ENCODE measurements at regions not wholly inside any gene's neighbourhood (a gene's known extent, or its start where the extent isn't known, plus 50 kb on each side); places are given as distances from the start of the nearest gene placed in this dataset.

- Histone ChIP-seq H3K4me3 (ENCODE audit: insufficient read depth in 1 of 2, low read depth in 1 of 2, low read length in 2 of 2) (no peak overlapping the region), H3K79me1 (replicated peaks; ENCODE audit: low read length, poor library complexity, severe bottlenecking) (no peaks in the 10 kb centered on the region), H2BK120ac (ENCODE audit: low read depth, low read length) (no peak overlapping the region), H2BK5ac (ENCODE audit: low read depth, low read length, poor library complexity, severe bottlenecking) (no peak overlapping the region), H2BK15ac (ENCODE audit: low read depth, poor library complexity, severe bottlenecking) (no peak overlapping the region), H3K27me3 (ENCODE audit: control insufficient read depth in 1 of 2, insufficient read depth in 1 of 2, low read length in 2 of 2) (no peaks in the 10 kb centered on the region), H2AK5ac (ENCODE audit: low read length, severe bottlenecking) (no peak overlapping the region), H3K36me3 (ENCODE audit: control insufficient read depth in 1 of 2, insufficient read depth in 2 of 2, low read depth in 1 of 2, low read length in 2 of 2) (no peaks in the 10 kb centered on the region), H2AFZ (ENCODE audit: low read depth, low read length) (no peak overlapping the region), H4K8ac (ENCODE audit: low read length) (no peak overlapping the region), H3K14ac (ENCODE audit: low read length in 2 of 2) (no peak overlapping the region), H3K4me2 (ENCODE audit: low read length, poor library complexity, severe bottlenecking) (no peak overlapping the region), H3K23ac (ENCODE audit: low read length in 2 of 2) (no peak overlapping the region), H3K4me1 (ENCODE audit: control insufficient read depth, insufficient read depth, low read depth, low read length) (peaks cover 2% of the 10 kb centered on the region), H3K27ac (ENCODE audit: low read length, poor library complexity, severe bottlenecking) (no peak overlapping the region), H3K9ac (ENCODE audit: low read length) (no peak overlapping the region), H3K18ac (ENCODE audit: low read depth in 1 of 2, low read length in 2 of 2) (no peak overlapping the region), H4K91ac (ENCODE audit: low read length) (no peak overlapping the region), H2BK12ac (ENCODE audit: low read length in 2 of 2) (no peak overlapping the region), H3K4ac (ENCODE audit: low read depth in 1 of 2, low read length in 2 of 2) (no peak overlapping the region), H3K9me3 (ENCODE audit: control insufficient read depth, low read length) (no peaks in the 10 kb centered on the region)
- DNase-seq, result no peak
- no CpG with 5 or more reads among the region's 2 CpGs for WGBS
These were observed 1671.8 kb upstream of the SLC39A10 start for GRCh38 chr2:193985272-193985671.

- no peaks in the 10 kb centered on the region for H3K79me1 ChIP-seq (replicated peaks; ENCODE audit: low read length, poor library complexity, severe bottlenecking)
- no peaks in the 10 kb centered on the region for H3K27me3 ChIP-seq (ENCODE audit: control insufficient read depth in 1 of 2, insufficient read depth in 1 of 2, low read length in 2 of 2)
- H3K4me3 ChIP-seq (ENCODE audit: insufficient read depth in 1 of 2, low read depth in 1 of 2, low read length in 2 of 2), result no peak overlapping the region
- H4K91ac ChIP-seq (ENCODE audit: low read length), result no peak overlapping the region
- no peak overlapping the region for H3K27ac ChIP-seq (ENCODE audit: low read length, poor library complexity, severe bottlenecking)
- H2BK15ac ChIP-seq (ENCODE audit: low read depth, poor library complexity, severe bottlenecking), result no peak overlapping the region
- H2AK5ac ChIP-seq (ENCODE audit: low read length, severe bottlenecking), result no peak overlapping the region
- no peak overlapping the region for H2AFZ ChIP-seq (ENCODE audit: low read depth, low read length)
- H3K9ac ChIP-seq (ENCODE audit: low read length), result no peak overlapping the region
- no peak for DNase-seq
- H4K8ac ChIP-seq (ENCODE audit: low read length), result no peak overlapping the region
- H3K14ac ChIP-seq (ENCODE audit: low read length in 2 of 2), result no peak overlapping the region
- H3K4me2 ChIP-seq (ENCODE audit: low read length, poor library complexity, severe bottlenecking), result no peak overlapping the region
- no peaks in the 10 kb centered on the region for H3K4me1 ChIP-seq (ENCODE audit: control insufficient read depth, insufficient read depth, low read depth, low read length)
- no peak overlapping the region for H2BK12ac ChIP-seq (ENCODE audit: low read length in 2 of 2)
- H3K4ac ChIP-seq (ENCODE audit: low read depth in 1 of 2, low read length in 2 of 2), result no peak overlapping the region
- no peak overlapping the region for H2BK5ac ChIP-seq (ENCODE audit: low read depth, low read length, poor library complexity, severe bottlenecking)
- no peaks in the 10 kb centered on the region for H3K36me3 ChIP-seq (ENCODE audit: control insufficient read depth in 1 of 2, insufficient read depth in 2 of 2, low read depth in 1 of 2, low read length in 2 of 2)
- peaks cover 6% of the 10 kb centered on the region for H3K9me3 ChIP-seq (ENCODE audit: control insufficient read depth, low read length)
- no peak overlapping the region for H3K18ac ChIP-seq (ENCODE audit: low read depth in 1 of 2, low read length in 2 of 2)
- no peak overlapping the region for H3K23ac ChIP-seq (ENCODE audit: low read length in 2 of 2)
- no peak overlapping the region for H2BK120ac ChIP-seq (ENCODE audit: low read depth, low read length)
- 90% methylated on average over 3 of the region's 4 CpGs for WGBS
These were observed 1676.4 kb upstream of the SLC39A10 start for GRCh38 chr2:193980599-193980998.

GRCh38 chr2:193973781-193974180 is 1683.2 kb upstream of the SLC39A10 start:
- Histone ChIP-seq H2AK5ac (ENCODE audit: low read length, severe bottlenecking) (no peak overlapping the region), H4K91ac (ENCODE audit: low read length) (no peak overlapping the region), H2AFZ (ENCODE audit: low read depth, low read length) (no peak overlapping the region), H3K14ac (ENCODE audit: low read length in 2 of 2) (no peak overlapping the region), H3K4me2 (ENCODE audit: low read length, poor library complexity, severe bottlenecking) (no peak overlapping the region), H3K4me3 (ENCODE audit: insufficient read depth in 1 of 2, low read depth in 1 of 2, low read length in 2 of 2) (no peak overlapping the region), H3K9me3 (ENCODE audit: control insufficient read depth, low read length) (peaks cover 6% of the 10 kb centered on the region), H3K36me3 (ENCODE audit: control insufficient read depth in 1 of 2, insufficient read depth in 2 of 2, low read depth in 1 of 2, low read length in 2 of 2) (no peaks in the 10 kb centered on the region), H3K79me1 (replicated peaks; ENCODE audit: low read length, poor library complexity, severe bottlenecking) (no peaks in the 10 kb centered on the region), H3K4ac (ENCODE audit: low read depth in 1 of 2, low read length in 2 of 2) (no peak overlapping the region), H3K4me1 (ENCODE audit: control insufficient read depth, insufficient read depth, low read depth, low read length) (no peaks in the 10 kb centered on the region), H3K27ac (ENCODE audit: low read length, poor library complexity, severe bottlenecking) (no peak overlapping the region), H2BK15ac (ENCODE audit: low read depth, poor library complexity, severe bottlenecking) (no peak overlapping the region), H3K23ac (ENCODE audit: low read length in 2 of 2) (no peak overlapping the region), H2BK5ac (ENCODE audit: low read depth, low read length, poor library complexity, severe bottlenecking) (no peak overlapping the region), H3K9ac (ENCODE audit: low read length) (no peak overlapping the region), H2BK12ac (ENCODE audit: low read length in 2 of 2) (no peak overlapping the region), H4K8ac (ENCODE audit: low read length) (no peak overlapping the region), H3K18ac (ENCODE audit: low read depth in 1 of 2, low read length in 2 of 2) (no peak overlapping the region), H3K27me3 (ENCODE audit: control insufficient read depth in 1 of 2, insufficient read depth in 1 of 2, low read length in 2 of 2) (no peaks in the 10 kb centered on the region), H2BK120ac (ENCODE audit: low read depth, low read length) (no peak overlapping the region)
- no peak for DNase-seq
- 85% methylated on average over 4 of the region's 6 CpGs for WGBS

- Histone ChIP-seq H3K27ac (ENCODE audit: low read length, poor library complexity, severe bottlenecking) (no peak overlapping the region), H3K4me2 (ENCODE audit: low read length, poor library complexity, severe bottlenecking) (no peak overlapping the region), H3K79me1 (replicated peaks; ENCODE audit: low read length, poor library complexity, severe bottlenecking) (no peaks in the 10 kb centered on the region), H3K14ac (ENCODE audit: low read length in 2 of 2) (no peak overlapping the region), H3K27me3 (ENCODE audit: control insufficient read depth in 1 of 2, insufficient read depth in 1 of 2, low read length in 2 of 2) (no peaks in the 10 kb centered on the region), H2BK12ac (ENCODE audit: low read length in 2 of 2) (no peak overlapping the region), H3K4me3 (ENCODE audit: insufficient read depth in 1 of 2, low read depth in 1 of 2, low read length in 2 of 2) (no peak overlapping the region), H4K91ac (ENCODE audit: low read length) (no peak overlapping the region), H4K8ac (ENCODE audit: low read length) (no peak overlapping the region), H3K4me1 (ENCODE audit: control insufficient read depth, insufficient read depth, low read depth, low read length) (no peaks in the 10 kb centered on the region), H2AK5ac (ENCODE audit: low read length, severe bottlenecking) (no peak overlapping the region), H2BK5ac (ENCODE audit: low read depth, low read length, poor library complexity, severe bottlenecking) (no peak overlapping the region), H2BK15ac (ENCODE audit: low read depth, poor library complexity, severe bottlenecking) (no peak overlapping the region), H3K9ac (ENCODE audit: low read length) (peak overlapping the region; percentile 33), H3K18ac (ENCODE audit: low read depth in 1 of 2, low read length in 2 of 2) (no peak overlapping the region), H3K4ac (ENCODE audit: low read depth in 1 of 2, low read length in 2 of 2) (no peak overlapping the region), H3K9me3 (ENCODE audit: control insufficient read depth, low read length) (no peaks in the 10 kb centered on the region), H3K23ac (ENCODE audit: low read length in 2 of 2) (no peak overlapping the region), H2BK120ac (ENCODE audit: low read depth, low read length) (no peak overlapping the region), H2AFZ (ENCODE audit: low read depth, low read length) (no peak overlapping the region), H3K36me3 (ENCODE audit: control insufficient read depth in 1 of 2, insufficient read depth in 2 of 2, low read depth in 1 of 2, low read length in 2 of 2) (no peaks in the 10 kb centered on the region)
- DNase-seq, result peak; percentile 53
These were observed 1690.4 kb upstream of the SLC39A10 start for GRCh38 chr2:193966590-193966989.
